Hepatocyte (in vitro differentiated cells): ENCODE measurements at regions not wholly inside any gene's neighbourhood (a gene's known extent, or its start where the extent isn't known, plus 50 kb on each side); places are given as distances from the start of the nearest gene placed in this dataset.

Source experiments
- DNase-seq: peaks from one replicate; pipeline ENCODE4 v3.0.0-alpha.2; 2016; ENCODE audit warnings: low spot score
- H2AFZ ChIP-seq: fragments of 200-600 bp; sonication (generic); 2 replicates; pipeline ENCODE4 v1.6.0; 2016; ENCODE audit warnings: antibody characterized with exemption, mild to moderate bottlenecking
- H3K27ac ChIP-seq: fragments of 200-600 bp; sonication (generic); 2 replicates; pipeline ENCODE4 v1.5.1; 2016; ENCODE audit warnings: mild to moderate bottlenecking
- H3K27me3 ChIP-seq: fragments of 200-600 bp; sonication (generic); 2 replicates; pipeline ENCODE4 v1.6.1; 2016
- H3K36me3 ChIP-seq: fragments of 200-600 bp; sonication (generic); replicated peaks from 2 replicates; pipeline ENCODE4 v1.5.1; 2016; ENCODE audit warnings: low read depth; ENCODE audit not compliant: insufficient read depth
- H3K4me1 ChIP-seq: fragments of 200-600 bp; sonication (generic); 2 replicates; pipeline ENCODE4 v1.5.1; 2016; ENCODE audit warnings: mild to moderate bottlenecking, moderate library complexity; ENCODE audit not compliant: insufficient read depth
- H3K4me2 ChIP-seq: fragments of 200-600 bp; sonication (generic); 2 replicates; pipeline ENCODE4 v1.6.0; 2016
- H3K4me3 ChIP-seq: fragments of 200-600 bp; sonication (generic); 2 replicates; pipeline ENCODE4 v1.5.1; 2016; ENCODE audit warnings: mild to moderate bottlenecking
- H3K79me2 ChIP-seq: fragments of 200-600 bp; sonication (generic); 2 replicates; pipeline ENCODE4 v1.6.0; 2017; ENCODE audit warnings: mild to moderate bottlenecking
- H3K9me2 ChIP-seq: fragments of 200-600 bp; sonication (generic); replicated peaks from 2 replicates; pipeline ENCODE4 v1.6.0; 2017; ENCODE audit warnings: mild to moderate bottlenecking; ENCODE audit not compliant: insufficient read depth
- H3K9me3 ChIP-seq: fragments of 200-600 bp; sonication (generic); 2 replicates; pipeline ENCODE4 v1.5.1; 2016; ENCODE audit warnings: low read depth, mild to moderate bottlenecking
- H4K20me1 ChIP-seq: fragments of 200-600 bp; sonication (generic); 2 replicates; pipeline ENCODE4 v1.6.0; 2016; ENCODE audit warnings: mild to moderate bottlenecking; ENCODE audit not compliant: insufficient read depth, poor library complexity, severe bottlenecking
- CTCF ChIP-seq: fragments of 200-600 bp; sonication (generic); IDR thresholded peaks from 2 replicates; pipeline ENCODE4 v1.5.1; 2016; ENCODE audit warnings: antibody characterized with exemption, mild to moderate bottlenecking; ENCODE audit not compliant: poor library complexity
- EZH2 ChIP-seq: fragments of 200-600 bp; sonication (generic); IDR thresholded peaks from 2 replicates; pipeline ENCODE4 v1.6.1; 2016; ENCODE audit warnings: antibody characterized with exemption, mild to moderate bottlenecking, borderline replicate concordance
- EZH2phosphoT487 ChIP-seq: fragments of 200-600 bp; sonication (generic); IDR thresholded peaks from one replicate; pipeline ENCODE4 v1.6.1; 2018; ENCODE audit warnings: antibody characterized with exemption, mild to moderate bottlenecking, low read depth, moderate library complexity; ENCODE audit not compliant: unreplicated experiment, severe bottlenecking
- WGBS: methylation state at CpG from one replicate; pipeline ENCODE4 v1.1.6; 2016; ENCODE audit warnings: low lambda C conversion rate; ENCODE audit errors: missing lambda C conversion rate; 5-methylcytosine and 5-hydroxymethylcytosine counted together

GRCh38 chr14:44873536-44873935 is 88.2 kb downstream of the KLHL28 start:
- no peaks in the 10 kb centered on the region for H3K36me3 ChIP-seq
- TF ChIP-seq CTCF (no peak), EZH2phosphoT487 (no peak), EZH2 (no peak)
- no peaks in the 10 kb centered on the region for H3K27me3 ChIP-seq
- H4K20me1 ChIP-seq: no peaks in the 10 kb centered on the region
- no peaks in the 10 kb centered on the region for H3K9me2 ChIP-seq
- no peak for DNase-seq
- H3K9me3 ChIP-seq: no peaks in the 10 kb centered on the region
- H3K4me1 ChIP-seq: no peaks in the 10 kb centered on the region
- 53% methylated on average over 10 of the region's 10 CpGs for WGBS
- H3K79me2 ChIP-seq: no peaks in the 10 kb centered on the region
- H3K4me2 ChIP-seq: peak overlapping the region; percentile 42
- H3K27ac ChIP-seq: no peak overlapping the region
- H3K4me3 ChIP-seq: no peak overlapping the region
- H2AFZ ChIP-seq: no peak overlapping the region

- Histone ChIP-seq H2AFZ (no peak overlapping the region), H3K36me3 (no peaks in the 10 kb centered on the region), H3K9me3 (no peaks in the 10 kb centered on the region), H3K4me3 (no peak overlapping the region), H3K27me3 (no peaks in the 10 kb centered on the region), H3K79me2 (no peaks in the 10 kb centered on the region), H3K27ac (no peak overlapping the region), H3K4me2 (no peak overlapping the region), H3K4me1 (no peaks in the 10 kb centered on the region), H3K9me2 (no peaks in the 10 kb centered on the region), H4K20me1 (no peaks in the 10 kb centered on the region)
- DNase-seq: no peak
- TF ChIP-seq EZH2: no peak
- no peak for TF ChIP-seq EZH2phosphoT487
- TF ChIP-seq CTCF: no peak
- WGBS: 92% methylated on average over 1 of the region's 1 CpG
Measured at GRCh38 chr14:44866770-44867169, 95.0 kb downstream of the KLHL28 start.

- Histone ChIP-seq H3K36me3 (no peaks in the 10 kb centered on the region), H3K27me3 (no peaks in the 10 kb centered on the region), H3K9me3 (no peaks in the 10 kb centered on the region), H3K4me3 (no peak overlapping the region), H3K4me2 (no peak overlapping the region), H2AFZ (no peak overlapping the region), H3K4me1 (no peaks in the 10 kb centered on the region), H4K20me1 (no peaks in the 10 kb centered on the region), H3K79me2 (no peaks in the 10 kb centered on the region), H3K27ac (no peak overlapping the region), H3K9me2 (no peaks in the 10 kb centered on the region)
- 98% methylated on average over 2 of the region's 2 CpGs for WGBS
- DNase-seq: no peak
- TF ChIP-seq CTCF: no peak
- no peak for TF ChIP-seq EZH2
- no peak for TF ChIP-seq EZH2phosphoT487
Measured at GRCh38 chr14:44866322-44866721, 95.4 kb downstream of the KLHL28 start.

GRCh38 chr14:44863271-44863670 is 98.5 kb downstream of the KLHL28 start:
- H3K9me2 ChIP-seq: no peaks in the 10 kb centered on the region
- no peaks in the 10 kb centered on the region for H3K27me3 ChIP-seq
- H3K4me2 ChIP-seq: no peak overlapping the region
- no peak overlapping the region for H3K27ac ChIP-seq
- no peaks in the 10 kb centered on the region for H3K4me1 ChIP-seq
- no peak overlapping the region for H2AFZ ChIP-seq
- no peaks in the 10 kb centered on the region for H3K9me3 ChIP-seq
- no peak for DNase-seq
- TF ChIP-seq CTCF: no peak
- TF ChIP-seq EZH2phosphoT487: no peak
- TF ChIP-seq EZH2: no peak
- H3K4me3 ChIP-seq: no peak overlapping the region
- no peaks in the 10 kb centered on the region for H3K79me2 ChIP-seq
- WGBS: 77% methylated on average over 3 of the region's 3 CpGs
- H4K20me1 ChIP-seq: no peaks in the 10 kb centered on the region
- no peaks in the 10 kb centered on the region for H3K36me3 ChIP-seq
